ENCODE measurements at regions not wholly inside any gene's neighbourhood (a gene's known extent, or its start where the extent isn't known, plus 50 kb on each side); places are given as distances from the start of the nearest gene placed in this dataset.
A peak's percentile ranks its signal among the peaks of the same experiment; 100 is the strongest.

DNA sequence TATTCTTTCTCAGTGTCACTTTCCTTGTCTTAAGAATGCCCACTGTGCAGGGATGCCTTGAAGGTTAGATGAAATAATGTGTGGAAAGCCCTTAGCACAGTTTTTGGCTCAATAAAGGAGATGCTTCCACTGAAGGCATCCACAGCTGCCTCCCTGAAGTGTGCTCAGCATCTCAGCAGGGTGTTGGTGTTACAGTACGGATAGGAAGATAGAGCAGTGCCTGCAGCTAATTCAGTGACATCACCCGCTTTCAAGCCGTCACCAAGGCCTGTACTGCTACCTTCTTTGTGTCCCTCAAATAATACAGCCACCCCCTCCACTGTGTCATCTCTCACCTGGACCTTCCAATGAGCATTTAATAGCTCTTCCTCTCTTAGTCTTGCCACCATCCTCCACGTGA, 59.0 kb downstream of the NDUFS5 start:
- DNase-seq: no peak

DNA sequence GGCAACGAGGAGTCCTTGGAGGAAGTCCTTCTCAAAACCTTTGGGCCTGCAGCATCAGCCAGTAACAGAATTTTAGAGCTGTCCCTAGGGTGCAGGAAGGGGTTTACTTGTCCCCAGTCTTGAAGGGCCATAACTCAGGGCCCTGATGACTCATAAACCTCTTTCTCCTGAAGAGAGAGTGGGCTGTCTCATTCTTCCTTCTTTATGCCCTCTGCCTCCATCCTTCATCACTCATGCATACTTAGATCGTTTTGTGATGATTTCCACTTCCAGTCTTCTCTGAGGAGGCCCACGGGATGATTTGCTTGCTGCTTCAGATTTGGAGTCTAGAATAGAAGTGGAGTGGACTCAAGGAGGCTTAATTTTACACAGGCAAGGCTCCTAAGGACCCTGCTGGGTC, 60.2 kb downstream of the NDUFS5 start:
- no peak for DNase-seq

DNA sequence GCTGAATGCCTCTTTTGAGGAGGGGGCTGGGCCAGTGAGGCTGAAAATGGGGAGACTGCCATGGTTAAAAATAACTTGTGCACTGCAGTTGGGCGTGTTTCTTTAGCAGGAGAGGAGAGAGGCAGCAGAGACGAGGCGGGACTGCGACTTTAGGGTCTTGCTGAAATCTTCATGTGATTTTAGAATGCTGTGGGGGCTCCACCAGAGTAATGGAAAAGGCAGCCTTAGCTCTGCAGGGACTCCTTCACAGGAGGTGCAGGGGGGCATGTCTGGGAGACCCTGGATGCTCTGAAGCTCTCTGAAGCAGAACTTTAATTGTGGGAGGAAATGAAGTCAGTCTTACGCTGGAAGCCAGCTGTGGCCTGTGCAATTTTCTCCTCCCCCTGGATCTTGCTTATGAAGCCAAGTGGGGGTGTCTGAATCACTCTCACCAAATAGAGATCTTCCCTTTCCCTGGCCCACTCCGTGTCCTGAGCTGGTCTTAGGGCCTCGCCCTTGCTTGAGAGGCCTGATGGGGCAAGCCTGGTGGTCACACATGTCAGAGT, 60.8 kb downstream of the NDUFS5 start:
- DNase-seq: no peak

DNA sequence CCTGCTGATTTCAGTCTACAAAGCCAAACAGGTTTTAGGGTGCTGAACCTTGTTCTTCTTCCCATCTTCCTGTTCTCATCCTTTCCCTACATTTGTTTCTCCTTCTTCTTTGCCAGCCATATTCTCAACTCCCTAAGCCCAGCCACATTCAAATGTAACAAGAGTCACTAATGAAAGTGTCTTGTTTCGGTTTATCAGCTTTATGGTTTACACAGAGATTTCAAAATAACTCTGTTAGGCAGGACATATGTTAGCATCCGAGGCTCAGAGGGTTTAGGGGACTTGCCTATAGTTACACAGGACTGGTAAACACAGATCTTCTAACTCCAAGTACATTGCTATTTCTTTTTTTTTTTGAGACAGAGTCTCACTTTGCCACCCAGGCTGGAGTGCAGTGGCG, 61.3 kb downstream of the NDUFS5 start:
- DNase-seq: no peak

DNA sequence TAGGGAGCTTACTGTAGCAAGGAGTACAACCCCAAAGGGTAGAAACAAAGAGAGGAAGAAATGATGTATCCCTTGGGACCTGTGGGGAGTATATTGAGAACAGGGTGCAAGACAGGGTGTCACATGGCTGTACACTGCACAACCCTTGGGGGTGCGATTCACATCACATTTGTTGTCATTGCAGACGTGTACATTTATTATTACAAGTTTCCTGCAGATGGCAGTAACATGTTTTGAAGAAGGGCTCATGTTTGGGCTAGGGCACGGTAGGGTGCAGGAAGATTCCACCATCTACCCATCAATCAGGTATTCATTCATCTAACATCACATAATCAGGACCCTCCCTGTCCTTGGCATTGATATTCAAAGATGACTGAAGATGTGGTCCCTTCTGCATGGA, 62.5 kb downstream of the NDUFS5 start:
- no peak for DNase-seq

DNA sequence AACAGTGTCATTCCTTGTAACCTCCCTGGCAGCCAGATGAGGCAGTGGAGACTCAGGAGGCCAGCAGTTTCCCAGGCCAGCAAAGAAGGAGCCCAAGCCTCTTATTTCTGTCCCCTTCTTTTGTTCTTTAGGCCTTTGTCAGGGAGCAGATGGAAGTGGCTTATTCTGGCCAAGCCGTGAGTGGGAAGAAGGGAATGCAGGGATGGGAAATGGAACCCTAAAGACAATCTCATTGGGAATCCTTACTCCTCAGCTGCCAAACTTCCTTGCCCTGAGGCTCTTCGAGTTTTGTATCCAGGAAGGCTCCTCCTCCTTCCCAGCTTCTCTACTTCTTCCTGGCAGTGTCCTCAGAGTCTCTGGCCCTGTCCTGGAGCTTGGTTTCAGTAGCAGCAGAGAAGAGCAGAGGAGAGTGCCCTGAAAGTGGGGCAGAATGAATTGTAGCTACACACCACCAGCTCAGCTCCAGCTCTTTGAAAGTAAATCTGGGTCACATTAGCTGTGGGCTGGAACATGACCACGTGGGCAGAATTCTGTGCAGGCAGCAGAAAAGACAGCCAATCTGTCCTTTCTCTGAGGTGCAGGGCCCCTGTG, 63.9 kb downstream of the NDUFS5 start:
- DNase-seq: no peak

DNA sequence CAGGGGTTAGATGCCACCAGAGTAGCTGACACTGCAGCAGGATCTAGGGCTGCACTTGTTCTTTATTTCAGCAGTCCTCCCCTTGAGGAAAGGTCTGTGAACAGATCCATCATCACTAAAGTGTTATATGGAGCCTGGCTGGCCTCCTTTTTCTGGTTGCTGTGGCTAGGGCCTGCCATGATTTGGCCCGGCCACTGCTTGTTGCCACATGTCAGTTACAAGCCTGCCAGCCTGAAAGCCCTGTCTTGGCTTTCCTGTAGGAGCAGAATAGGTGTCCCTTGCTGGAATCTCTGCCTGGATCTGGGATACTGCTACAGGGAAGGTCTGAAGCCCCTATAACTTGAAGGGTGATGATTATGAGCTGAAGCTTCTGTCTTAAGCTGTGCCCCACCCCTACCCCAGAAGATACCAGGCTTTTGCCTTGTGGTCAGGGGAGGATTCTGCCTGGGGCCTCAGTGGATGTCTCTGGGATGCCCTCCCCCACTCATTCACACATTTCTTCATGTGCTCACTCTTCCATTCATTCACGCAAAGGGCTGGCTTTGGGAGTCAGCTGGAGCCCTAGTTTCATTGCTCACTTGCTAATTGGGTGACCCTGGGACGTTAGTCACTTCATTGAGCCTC, 64.7 kb downstream of the NDUFS5 start:
- DNase-seq: no peak

DNA sequence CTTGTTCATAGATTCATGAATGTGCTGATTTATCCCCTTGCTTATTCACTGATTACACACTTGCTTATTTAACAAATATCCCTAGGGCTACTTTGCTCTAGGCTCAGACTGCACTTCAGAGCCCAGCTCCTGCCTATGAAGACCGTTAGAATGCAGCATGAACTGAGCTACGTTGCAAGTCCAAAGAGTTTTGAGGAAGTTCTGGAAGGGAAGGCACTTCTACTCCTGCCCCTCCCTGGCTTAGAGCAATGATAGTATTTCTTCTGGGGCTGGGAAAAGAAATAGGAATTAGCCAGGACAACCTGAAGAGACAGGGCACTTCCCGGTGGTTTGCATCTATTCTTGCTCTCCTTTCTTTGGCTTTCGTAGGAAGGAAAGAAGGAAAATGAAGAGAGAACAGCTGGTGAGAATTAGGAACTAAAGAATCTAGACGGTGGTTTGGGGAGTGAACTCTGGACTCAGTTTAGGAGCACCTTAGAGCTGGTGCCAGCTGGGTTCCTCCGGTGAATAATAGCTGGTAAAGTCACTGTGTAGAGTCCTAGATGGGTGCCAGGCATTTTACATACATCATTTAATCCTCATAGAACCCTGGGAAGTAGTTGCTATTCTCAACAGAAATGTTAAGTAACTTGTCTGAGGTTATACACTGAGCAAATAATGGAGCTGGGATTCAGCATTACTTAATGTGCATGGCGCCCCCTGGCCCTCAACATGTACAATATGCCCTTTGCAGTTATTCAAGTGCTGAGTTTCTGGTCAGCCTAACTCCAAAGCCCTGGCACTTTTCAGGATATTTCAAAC, 65.9 kb downstream of the NDUFS5 start:
- DNase-seq: peak; percentile 27

DNA sequence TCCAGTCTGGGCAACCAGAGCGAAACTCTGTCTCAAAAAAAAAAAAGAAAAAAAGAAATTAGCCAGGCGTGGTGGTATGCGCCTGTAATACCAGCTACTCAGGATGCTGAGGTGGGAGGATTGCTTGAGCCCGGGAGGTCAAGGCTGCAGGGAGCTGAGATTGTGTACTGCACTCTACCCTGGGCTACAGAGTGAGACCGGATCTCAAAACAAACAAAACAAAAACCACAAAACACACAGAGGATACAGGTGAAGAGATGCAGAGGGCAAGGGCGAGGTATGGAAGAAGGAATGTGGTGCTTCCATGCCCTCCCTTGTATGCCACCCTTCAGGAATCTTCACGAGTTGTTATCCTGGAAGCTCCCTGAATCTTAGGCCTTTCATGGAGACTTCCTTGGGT, 68.5 kb downstream of the NDUFS5 start:
- DNase-seq: no peak

DNA sequence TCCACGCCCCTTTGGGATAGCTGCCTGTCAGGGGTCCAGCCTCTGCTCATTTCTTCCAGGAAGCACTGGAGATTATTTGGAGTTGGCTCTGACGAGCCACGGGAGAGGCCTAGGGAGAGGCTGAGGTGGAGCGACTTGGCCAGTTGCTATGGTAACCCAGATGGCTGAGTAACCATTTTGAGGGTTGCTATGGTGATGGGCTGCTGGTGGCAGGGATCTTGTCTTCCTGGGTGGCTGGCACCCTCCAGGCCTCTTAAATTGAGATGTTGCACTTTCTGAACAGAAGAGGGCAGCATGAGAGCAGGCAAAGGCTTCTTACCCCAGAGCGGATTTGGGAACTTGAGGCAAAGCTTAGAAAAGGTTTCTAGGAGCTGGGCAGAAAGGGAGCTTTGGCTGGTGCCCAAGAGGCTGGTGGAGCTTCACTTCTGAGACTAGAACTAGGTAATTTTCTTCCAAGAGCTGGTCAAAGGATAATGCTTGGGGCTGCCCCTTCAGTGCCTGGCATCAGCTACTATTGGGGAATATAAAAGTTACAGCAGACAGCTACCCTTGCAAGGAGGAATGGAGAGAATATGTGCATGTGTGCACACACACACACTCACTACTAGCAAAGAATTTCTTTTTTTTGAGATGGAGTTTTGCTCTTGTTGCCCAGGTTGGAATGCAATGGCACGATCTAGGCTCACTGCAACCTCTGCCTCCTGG, 72.5 kb downstream of the NDUFS5 start:
- peak; percentile 35 for DNase-seq

DNA sequence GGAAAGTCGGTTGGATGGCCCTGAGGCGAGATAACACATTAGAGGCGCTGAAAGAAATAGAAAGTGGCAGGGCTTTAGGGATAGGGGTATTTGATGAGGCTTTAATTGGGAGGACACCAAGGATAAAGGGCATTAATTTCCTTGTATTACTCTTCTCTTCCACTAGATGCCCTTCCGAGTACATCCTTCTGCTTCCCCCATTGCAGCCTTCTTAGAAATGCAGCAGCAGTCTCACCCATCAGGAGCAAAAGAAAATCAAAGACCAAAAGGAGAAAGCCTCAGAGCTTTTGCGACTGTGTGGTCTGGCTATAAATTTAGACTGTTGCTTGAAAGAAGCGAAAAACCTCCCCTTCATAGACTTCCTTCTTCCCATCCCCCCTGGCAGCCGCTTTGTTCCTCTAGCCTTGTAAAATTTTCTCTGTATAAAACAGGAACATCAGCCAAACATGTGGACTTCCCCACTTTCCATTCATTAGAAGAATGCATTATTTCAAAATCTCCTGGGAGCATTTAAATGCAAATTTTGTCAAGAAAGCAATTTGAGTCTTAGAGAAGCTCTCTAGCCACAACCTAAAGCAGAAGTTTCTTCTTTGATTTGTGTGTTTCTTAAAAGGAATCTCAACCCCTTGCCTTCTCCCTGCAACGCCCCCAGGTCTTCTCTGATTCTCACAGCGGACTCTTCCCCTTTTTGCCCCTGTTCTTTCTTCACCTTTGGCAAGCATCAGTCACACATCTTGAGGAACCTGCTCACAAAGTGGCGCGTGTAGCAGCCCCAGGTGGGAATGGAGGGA, 76.6 kb downstream of the NDUFS5 start:
- DNase-seq: no peak

DNA sequence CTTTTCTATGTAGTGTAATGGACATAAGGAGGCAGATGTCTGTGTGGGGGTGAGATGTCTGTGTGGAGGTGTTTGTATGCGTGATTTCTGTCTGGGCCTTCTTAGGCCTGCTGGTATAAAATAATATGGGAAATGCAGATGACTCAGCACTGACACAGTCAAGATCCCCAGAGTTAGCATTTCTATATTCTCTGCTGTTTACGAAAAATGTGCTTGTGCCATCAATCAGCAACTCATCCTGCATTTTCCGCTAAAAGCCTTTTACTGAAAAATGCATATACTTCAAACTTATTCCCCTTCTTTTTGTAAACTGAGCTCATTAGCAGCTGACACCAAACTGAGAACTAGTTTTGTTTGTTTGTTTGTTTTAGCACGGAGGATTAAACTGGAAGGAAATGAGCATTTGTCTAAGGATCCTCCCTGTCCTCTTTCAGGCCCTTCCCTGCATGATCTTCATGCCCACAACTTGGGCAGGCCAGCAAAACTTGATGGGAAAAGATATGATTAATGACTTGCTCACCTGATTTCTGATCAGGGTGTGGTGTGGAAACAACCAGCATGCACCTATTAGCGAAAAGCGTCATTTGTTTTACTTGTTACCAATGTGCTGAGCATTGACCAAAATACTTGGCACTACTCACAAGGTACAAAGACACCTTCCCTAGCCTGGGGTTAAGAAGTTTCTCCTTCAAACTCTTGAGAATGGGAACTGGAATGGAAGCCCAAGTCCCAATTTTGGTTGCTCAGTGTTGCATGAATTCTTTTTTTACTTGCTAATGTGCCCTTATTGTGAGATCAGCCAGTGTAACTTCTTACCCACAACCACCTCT, 77.4 kb downstream of the NDUFS5 start:
- no peak for DNase-seq

DNA sequence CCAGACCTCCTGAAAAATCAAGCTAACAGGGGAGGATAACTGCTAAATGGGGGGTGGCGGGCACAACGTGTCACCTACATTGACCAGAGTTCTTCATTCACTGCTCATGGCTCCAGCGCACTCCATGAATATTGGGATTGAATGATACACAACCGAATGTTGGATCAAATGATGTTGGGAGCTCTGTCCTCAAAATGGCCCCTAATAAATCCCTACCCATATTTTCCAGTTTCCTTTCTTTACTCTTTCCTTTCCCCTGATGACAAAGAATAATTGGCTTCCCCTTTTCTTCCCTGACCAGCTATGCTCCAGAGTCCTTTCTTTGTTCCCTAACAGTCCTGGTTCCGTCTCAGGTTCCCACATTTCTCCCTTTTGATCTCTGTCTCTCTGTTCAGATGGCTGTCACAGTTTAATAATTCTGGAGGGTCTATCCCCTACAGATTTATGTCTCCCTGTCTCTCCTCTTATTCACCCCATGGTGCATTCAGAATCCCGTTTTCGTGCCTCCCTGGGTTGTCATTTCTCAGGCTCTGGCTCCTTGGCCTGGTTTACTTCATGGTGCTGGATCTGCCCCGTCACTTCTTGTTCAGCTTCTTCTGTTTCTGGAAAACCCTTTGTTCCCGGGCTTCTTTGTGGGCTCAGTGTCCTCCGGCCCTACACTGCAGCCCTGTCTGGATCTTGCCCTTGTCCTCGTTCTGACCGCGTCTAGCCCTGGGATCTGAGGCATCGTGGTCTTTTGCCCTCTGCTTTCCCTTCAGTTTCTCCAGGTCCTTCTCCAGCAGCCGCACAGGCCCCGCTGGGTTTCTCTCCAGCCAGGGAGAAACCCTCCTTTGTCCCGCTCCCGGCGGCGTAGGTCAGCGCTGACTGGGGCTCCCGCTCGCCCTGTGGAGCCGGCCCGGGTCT, 78.3 kb downstream of the NDUFS5 start:
- no peak for DNase-seq

DNA sequence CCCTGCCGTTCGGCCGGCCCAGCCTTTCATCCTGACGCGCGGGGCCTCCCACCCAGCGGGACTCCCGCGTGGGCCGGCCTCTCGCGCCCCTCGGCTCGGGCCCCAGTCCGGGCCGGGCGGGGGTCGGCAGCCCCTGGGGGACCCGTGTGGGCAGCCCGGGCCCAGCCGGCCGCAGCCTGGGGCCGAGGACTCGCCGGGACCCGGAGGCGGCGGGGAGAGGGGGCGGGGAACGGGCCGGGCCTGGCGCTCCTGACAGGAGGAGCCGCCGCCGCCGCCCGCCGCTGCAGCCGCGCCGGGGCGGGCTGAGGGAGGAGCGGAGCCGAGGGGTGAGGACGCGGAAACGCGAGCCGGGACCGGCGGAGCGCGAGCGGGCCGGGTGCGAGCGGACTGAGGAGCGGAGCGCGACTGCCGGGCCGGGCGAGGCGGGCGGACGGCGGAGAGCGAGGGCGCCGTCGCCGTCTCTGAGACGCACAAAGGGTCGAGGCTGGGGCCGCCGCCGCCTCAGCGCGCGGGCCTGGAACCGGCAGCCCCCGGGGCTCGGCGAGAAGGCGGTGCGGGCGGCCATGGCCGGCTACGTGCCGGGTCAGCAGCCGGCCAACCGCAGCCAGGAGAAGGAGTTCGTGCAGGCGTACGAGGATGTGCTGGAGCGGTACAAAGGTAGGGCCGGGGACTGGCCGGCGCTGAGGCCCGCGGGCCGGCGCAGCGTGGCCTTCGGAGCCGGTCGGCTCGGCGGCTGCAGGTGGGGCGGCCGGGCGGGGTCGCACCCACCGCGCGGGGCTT, 79.1 kb downstream of the NDUFS5 start:
- no peak for DNase-seq

DNA sequence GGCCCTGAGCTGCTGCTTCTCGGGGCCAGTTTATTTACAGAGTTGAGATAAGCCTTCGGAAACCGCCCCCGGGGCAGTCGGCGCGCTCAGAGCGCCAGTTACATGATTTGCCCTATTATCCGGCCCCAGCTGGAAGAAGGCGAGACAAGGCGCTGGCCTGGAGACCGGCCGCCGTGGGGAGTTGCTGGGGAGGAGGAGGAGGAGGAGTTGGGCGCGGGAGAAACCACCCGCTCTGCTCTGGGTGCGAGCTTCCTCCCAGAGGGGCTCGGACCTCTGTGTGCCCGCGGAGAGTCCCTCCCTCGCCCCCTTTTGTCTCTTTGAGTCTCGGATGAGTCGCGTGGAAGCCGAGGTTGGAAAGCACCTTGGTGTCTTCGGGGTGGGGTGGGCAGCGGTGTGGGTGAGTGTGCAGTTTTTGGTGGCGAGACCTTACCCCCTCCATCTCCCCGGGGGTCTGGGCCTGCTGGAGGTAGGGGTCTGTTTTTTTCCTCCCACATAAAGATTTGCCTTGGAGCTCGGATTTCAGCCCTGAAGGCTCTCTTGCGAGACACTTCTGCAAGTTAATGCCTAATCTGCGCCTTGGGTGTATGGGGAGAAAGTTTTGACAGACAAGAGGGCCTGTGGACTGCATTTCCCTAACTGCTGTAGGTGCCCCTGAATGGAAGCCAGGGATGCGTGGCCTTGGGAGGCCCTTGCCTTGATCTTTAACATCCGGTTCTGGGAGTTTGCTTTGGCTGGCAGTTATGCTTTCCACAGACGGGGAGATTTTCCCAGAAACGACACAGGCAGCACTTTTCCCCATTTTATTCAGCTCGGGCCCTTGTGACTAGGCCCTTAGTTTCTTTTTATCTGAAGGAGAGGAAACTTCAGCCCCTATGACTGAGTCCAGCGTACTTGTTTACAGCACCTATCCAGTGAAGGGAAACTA, 80.0 kb downstream of the NDUFS5 start:
- no peak for DNase-seq

DNA sequence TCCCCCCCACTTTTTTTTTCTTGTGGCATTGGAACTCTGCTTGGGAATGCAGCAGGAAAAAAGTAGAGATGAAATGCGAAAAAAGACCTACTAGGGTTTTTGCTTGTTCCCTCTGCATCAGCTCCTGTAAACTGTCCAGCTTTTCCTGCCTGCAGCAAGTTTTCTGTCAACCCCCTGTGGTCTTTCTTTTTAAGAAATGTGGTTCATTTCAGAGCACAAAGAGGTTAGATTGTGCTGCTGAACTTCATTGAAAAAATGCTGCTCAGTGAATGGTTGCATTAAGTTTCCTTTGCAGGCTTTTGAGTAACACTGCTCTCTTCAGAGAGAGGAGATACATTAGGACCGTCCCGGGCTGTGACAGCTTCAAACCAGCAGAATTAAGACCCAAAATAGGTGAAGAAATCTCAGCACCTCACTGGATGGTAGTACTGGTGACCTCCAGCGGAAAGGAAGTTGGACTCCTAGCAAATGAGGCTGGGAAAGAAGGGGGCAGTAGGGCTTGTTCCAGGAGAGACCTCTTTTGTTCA, 80.7 kb downstream of the NDUFS5 start:
- DNase-seq: no peak

DNA sequence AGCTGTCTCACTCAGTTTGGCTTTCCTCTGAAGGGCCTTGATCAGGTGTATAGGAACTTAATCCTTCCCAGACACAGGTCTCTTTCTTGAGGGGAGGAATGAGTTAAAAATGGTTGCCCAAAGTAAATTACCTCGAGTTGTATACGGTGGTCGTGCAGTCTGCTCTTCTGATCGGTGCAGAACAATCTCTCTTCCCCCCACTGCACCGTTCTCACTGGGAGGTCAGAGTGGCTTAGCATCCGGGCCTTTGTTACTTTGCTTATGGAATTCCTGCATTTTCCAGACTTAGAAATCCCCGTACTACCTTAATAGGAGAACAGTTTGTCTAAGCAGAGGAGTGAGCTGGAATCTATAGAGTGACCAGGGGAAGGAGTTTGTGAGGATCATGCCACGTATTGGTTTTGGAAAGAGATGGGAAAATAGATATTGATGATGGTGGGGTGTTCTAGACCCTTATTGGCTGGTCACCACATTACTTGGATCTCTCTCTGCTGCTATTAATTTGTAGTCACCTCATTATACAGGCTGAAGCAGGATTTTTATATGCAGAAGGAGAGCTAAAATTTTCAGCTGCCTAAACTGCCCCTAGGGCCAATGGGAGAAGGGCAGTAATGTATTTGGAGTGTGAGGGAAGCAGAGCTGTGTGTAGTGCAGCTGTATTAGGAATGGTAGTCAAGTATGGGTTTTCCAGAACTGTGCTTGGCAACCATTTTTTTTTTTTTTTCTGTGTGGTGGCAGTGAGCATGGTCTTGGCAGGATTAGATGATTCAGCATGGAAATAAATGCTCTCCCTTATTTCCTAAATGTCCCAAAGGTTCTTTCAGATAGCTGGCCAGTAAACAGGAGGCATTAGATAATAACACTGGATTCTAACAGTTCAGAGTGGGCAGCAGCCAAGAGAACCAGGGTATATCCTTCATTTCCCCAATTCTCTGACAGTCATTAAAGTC, 81.5 kb downstream of the NDUFS5 start:
- no peak for DNase-seq
